NCI-H146 (cell line): ENCODE measurements at regions not wholly inside any gene's neighbourhood (a gene's known extent, or its start where the extent isn't known, plus 50 kb on each side); places are given as distances from the start of the nearest gene placed in this dataset.

Experiments
- DNase-seq: peaks from one replicate; lab custom pipeline; 2025; lab: John Stamatoyannopoulos, UW

GRCh38 chr12:24557738-24558137, 391.2 kb downstream of the BCAT1 start:
- DNase-seq, result no peak

GRCh38 chr12:24555730-24556129, 393.2 kb downstream of the BCAT1 start:
- DNase-seq, result no peak

DNA sequence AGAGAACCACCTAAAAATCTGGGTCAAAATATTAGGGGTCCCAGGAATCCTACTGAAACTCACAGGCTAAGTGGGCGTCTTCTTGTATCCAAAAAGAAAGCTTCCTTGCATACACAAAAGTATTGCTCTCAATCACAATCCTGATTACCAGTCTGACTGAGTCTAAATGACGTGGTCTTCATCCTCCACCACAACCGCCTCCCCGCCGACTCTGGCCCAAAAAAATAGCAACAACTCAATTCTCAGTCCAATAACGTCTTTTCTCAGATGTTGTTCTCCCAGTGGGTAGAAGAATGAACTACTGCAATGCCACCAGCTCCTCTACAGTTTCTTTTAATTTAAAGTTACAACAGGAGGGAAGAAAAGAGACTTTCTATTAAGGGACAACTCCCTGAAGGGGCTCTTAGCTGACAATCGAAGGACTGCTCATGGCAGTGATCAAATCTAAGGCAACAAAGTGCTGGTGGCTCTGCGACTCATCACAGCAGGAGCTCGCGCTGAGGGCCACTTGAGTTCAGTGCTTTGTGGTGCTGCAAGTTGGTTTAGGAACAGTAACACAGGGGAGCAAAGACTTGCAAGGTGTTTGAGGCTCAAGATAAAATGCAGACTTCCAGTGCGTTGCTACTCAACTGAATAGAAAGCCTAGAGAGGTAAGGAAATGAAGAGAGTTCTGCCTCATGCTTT, 394.1 kb downstream of the BCAT1 start:
- DNase-seq, result no peak

- DNase-seq, result no peak
These were observed 395.6 kb downstream of the BCAT1 start for GRCh38 chr12:24553259-24553658.

DNA sequence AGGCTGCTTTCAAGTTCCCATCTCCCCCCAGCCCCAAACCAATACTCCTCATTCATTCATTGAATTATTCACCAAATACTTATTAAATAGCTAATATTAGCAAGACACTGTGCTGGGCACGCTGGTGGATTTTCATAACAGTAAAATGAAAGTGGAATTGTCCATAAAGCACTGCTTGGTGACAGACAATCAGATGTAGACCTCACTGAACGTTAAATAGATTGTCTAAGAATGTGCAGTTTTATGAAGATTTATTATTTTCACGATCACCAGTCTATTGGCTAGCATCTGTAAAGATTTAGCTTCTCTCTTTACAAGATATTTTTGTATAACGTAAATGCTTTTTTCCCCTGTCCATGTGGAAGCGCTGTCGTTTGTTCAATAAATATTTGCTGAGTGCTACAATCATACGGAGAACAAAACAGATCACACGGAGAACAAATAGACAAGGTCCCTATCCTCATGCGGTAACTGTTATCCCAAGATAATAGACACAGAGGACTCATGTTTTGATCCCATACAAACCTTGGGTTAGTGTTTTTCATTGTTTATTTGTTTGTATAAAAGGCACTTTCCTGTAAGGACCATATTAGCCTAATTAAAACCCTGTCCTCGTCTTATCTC, 397.6 kb downstream of the BCAT1 start:
- peak; percentile 2 for DNase-seq

- DNase-seq, result no peak
These were observed 398.3 kb downstream of the BCAT1 start for GRCh38 chr12:24550609-24551008.

- no peak for DNase-seq
These were observed 402.2 kb downstream of the BCAT1 start for GRCh38 chr12:24546661-24547060.

GRCh38 chr12:24546084-24546483, 402.8 kb downstream of the BCAT1 start:
- DNase-seq, result no peak

GRCh38 chr12:24544368-24544767, 404.5 kb downstream of the BCAT1 start:
- DNase-seq, result no peak

GRCh38 chr12:24541193-24541871, 407.6 kb downstream of the BCAT1 start:
- no peak for DNase-seq

GRCh38 chr12:24539646-24540045, 409.3 kb downstream of the BCAT1 start:
- DNase-seq, result no peak

DNA sequence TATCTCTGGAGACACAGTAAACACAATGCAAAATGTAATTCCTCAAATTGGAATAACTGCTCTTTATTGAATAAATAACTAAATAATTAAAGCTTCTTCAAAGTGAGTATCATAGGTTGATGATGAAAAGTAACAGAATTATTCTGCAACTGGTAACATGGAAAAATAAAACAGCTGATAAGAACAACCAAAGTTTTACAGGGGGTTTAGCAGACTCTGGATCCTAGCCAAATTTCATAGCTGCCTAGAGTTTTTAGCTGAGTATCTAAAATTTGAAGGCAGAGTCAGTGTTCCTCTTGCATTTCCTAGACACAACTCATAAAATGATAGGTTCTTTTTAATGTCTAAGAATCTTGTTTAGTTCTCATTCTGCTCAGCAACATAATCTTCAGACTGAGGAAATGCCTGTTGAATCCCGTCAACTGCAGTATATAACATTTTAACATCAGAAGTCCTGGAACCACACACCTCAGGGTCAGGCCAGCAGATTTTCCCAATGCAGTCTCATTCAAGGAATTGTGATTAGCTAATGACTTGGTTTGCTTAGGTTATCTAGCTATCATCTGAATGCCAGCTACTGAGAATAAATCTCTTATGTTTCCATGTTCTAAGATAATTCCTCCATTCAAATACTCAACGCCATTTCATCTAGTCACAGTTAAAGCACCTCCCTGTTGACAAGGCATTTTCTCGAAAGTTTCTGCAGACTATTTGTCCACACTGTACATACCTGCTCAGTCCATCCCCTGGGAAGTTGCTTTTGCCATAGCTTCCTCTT, 411.6 kb downstream of the BCAT1 start:
- no peak for DNase-seq

DNA sequence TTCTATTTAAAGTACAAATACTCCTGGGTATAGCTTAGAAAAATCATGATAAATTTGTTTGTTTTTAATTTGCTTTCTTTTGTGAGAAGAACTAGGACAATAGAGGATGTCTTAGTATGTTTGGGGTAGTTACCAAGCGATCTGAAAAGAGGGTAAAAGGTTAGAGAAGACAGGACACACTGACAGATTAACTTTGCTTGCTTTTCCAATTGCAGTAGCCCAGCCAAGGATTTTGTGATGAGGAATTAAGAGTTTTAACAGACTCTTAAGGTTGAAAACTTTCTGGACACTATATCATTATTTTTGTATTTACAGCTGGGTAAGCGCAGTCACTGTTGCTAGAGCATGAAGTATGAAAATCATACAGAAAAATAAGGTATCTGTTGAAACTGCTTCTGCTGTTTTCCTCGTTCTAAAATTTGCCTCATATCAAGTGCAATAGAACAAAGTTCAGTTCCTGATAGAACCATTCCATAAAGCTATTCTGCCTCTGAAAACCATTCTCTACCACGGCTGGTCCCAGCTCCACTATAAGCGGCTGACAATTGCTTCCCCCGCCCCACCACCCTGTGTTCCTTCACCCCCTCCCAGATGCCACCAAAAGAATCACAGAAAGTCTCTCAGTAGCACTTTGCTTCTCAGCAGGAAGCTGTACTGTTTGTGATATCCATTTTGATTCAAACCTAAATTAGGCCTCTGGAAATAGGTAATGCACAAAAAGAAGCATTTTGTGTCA, 413.4 kb downstream of the BCAT1 start:
- DNase-seq, result no peak

DNA sequence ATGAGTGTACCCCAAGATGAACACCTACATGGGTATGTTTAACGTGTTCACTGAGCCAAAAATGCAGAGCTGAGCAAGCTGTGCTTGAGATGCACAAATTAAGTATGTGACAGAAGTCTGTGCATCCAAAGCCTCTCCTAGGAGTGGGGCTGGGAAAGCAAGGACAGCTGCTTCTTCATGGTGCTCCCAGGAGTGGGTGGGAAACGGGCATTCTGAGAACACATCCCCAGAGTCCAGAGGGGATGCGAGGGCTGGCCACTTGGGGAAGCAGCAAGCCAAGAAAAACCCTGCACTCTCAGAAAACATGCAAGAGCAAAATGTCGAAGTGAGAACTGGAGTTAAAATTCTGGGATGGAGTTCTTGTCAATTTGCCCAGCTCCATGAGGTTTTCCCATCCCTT, 414.3 kb downstream of the BCAT1 start:
- DNase-seq, result no peak

GRCh38 chr12:24533716-24534352, 415.1 kb downstream of the BCAT1 start:
- DNase-seq, result no peak

DNA sequence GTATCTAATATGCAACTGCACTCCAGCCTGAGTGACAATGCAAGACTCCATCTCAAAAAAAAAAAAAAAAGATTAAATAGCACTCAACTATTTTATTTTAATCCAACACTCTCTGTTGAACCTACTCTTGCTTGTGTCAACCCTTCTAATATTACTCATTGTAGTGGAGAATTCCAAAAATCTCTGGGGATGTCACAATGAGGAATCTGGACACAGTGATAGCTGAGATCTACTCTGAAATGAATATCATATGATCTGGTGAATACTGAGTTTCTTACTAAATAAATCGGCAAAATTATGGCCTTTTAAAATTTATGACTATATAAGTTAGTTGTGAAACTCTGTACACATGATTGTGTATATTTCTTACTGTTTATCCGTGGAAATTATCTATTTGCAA, 418.2 kb downstream of the BCAT1 start:
- no peak for DNase-seq

GRCh38 chr12:24527102-24527501, 421.8 kb downstream of the BCAT1 start:
- DNase-seq, result no peak

DNA sequence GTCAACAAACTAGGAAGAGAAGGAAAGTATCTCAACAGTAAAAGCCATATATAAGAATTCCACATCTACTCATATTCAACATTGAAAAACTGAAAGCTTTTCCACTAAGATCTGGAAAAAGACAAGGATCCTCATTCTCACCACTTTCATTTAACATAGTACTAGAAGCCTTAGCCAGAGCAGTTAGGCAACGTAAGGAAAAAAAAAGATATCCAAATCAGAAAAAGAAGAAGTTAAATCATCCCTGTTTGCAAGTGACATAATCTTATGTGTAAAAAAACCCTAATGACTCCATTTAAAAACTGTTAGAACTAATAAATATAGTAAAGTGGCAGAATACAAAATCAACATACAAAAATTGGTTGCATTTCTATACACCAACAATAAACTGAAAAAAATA, 426.2 kb downstream of the BCAT1 start:
- no peak for DNase-seq

GRCh38 chr12:24519759-24520158, 429.1 kb downstream of the BCAT1 start:
- no peak for DNase-seq

GRCh38 chr12:24517000-24517399, 431.9 kb downstream of the BCAT1 start:
- DNase-seq, result no peak

GRCh38 chr12:24510581-24511125, 438.2 kb downstream of the BCAT1 start:
- DNase-seq, result no peak
